SKM-1 treated with dmso at 0.1 percent for 144 hours (cell line): ENCODE measurements at regions not wholly inside any gene's neighbourhood (a gene's known extent, or its start where the extent isn't known, plus 50 kb on each side); places are given as distances from the start of the nearest gene placed in this dataset.
"Not testable (repeated sequence)": the region's sequence is repeated elsewhere in the genome, so short reads cannot be mapped to it uniquely, and the experiment has no call there.

Experiments used
- DNase-seq: peaks from one replicate; lab custom pipeline; 2025; ENCODE audit not compliant: unreplicated experiment; lab: John Stamatoyannopoulos, UW

- no peak for DNase-seq
Observed at GRCh38 chr11:69205743-69206612, 50.2 kb downstream of the SMIM38 start.

GRCh38 chr11:69206613-69206965, 50.9 kb downstream of the SMIM38 start:
- not testable (repeated sequence) for DNase-seq

- no peak for DNase-seq
Observed at GRCh38 chr11:69207165-69207889, 51.6 kb downstream of the SMIM38 start.

GRCh38 chr11:69208190-69209037, 52.7 kb downstream of the SMIM38 start:
- DNase-seq: no peak

- no peak for DNase-seq
Observed at GRCh38 chr11:69209038-69209350, 53.3 kb downstream of the SMIM38 start.

GRCh38 chr11:69209421-69210309, 53.9 kb downstream of the SMIM38 start:
- no peak for DNase-seq

GRCh38 chr11:69210310-69211035, 54.7 kb downstream of the SMIM38 start:
- no peak for DNase-seq

GRCh38 chr11:69211540-69211919, 55.8 kb downstream of the SMIM38 start:
- DNase-seq: no peak

- DNase-seq: no peak
Observed at GRCh38 chr11:69211920-69212797, 56.4 kb downstream of the SMIM38 start.

GRCh38 chr11:69212798-69213110, 57.0 kb downstream of the SMIM38 start:
- DNase-seq: no peak

- DNase-seq: no peak
Observed at GRCh38 chr11:69213316-69213715, 57.6 kb downstream of the SMIM38 start.

GRCh38 chr11:69213964-69214363, 58.2 kb downstream of the SMIM38 start:
- no peak for DNase-seq

- no peak for DNase-seq
Observed at GRCh38 chr11:69215216-69215615, 59.5 kb downstream of the SMIM38 start.

GRCh38 chr11:69215784-69216415, 60.2 kb downstream of the SMIM38 start:
- no peak for DNase-seq

- DNase-seq: no peak
Observed at GRCh38 chr11:69216647-69217051, 60.9 kb downstream of the SMIM38 start.

- DNase-seq: no peak
Observed at GRCh38 chr11:69217276-69218105, 61.8 kb downstream of the SMIM38 start.

GRCh38 chr11:69218271-69218682, 62.5 kb downstream of the SMIM38 start:
- no peak for DNase-seq
